PFSK-1 (cell line): ENCODE measurements at regions not wholly inside any gene's neighbourhood (a gene's known extent, or its start where the extent isn't known, plus 50 kb on each side); places are given as distances from the start of the nearest gene placed in this dataset.

ENCODE experiments used
- FOXP2 ChIP-seq: optimal IDR thresholded peaks from 2 replicates; pipeline ENCODE3; 2011; ENCODE audit warnings: borderline replicate concordance, control low read depth, inconsistent platforms; ENCODE audit not compliant: insufficient read depth; ENCODE audit errors: extremely low read length, extremely low read depth
- POLR2AphosphoS5 ChIP-seq: IDR thresholded peaks from 2 replicates; pipeline ENCODE4 v1.6.1; 2012; ENCODE audit warnings: low read depth, mild to moderate bottlenecking, control low read depth, low read length, moderate library complexity
- REST ChIP-seq, 2 experiments: IDR thresholded peaks; 2 replicates each; pipeline versions ENCODE4 v1.6.1 to v1.8.0; 2011 to 2012; ENCODE audit warnings: low read depth in 2 of 2, low read length in 2 of 2, control low read depth in 1 of 2, inconsistent platforms in 1 of 2, mild to moderate bottlenecking in 1 of 2, moderate library complexity in 1 of 2; ENCODE audit not compliant: insufficient read depth in 1 of 2
- SIN3A ChIP-seq: IDR thresholded peaks from 2 replicates; pipeline ENCODE4 v1.6.1; 2012; ENCODE audit warnings: mild to moderate bottlenecking, low read length, moderate library complexity, borderline replicate concordance; ENCODE audit not compliant: insufficient read depth
- TAF1 ChIP-seq: IDR thresholded peaks from 2 replicates; pipeline ENCODE4 v1.6.1; 2012; ENCODE audit warnings: low read length, control low read depth, borderline replicate concordance; ENCODE audit not compliant: insufficient read depth

GRCh38 chr10:93221171-93221496, 147.4 kb downstream of the CYP26A1 start:
- no peak for TF ChIP-seq POLR2AphosphoS5
- no peak for TF ChIP-seq TAF1
- no peak for TF ChIP-seq REST (IDR thresholded peaks at IDR 0.05; ENCODE audit: insufficient read depth in 1 of 2, low read depth in 2 of 2, low read length in 2 of 2)
- TF ChIP-seq SIN3A = no peak
- no peak for TF ChIP-seq FOXP2
